Esophagus muscularis mucosa (tissue), 3 donors: ENCODE measurements at regions not wholly inside any gene's neighbourhood (a gene's known extent, or its start where the extent isn't known, plus 50 kb on each side); places are given as distances from the start of the nearest gene placed in this dataset.

Source experiments
- POLR2AphosphoS5 ChIP-seq, 2 donors: sonication (generic); formaldehyde crosslinking; IDR thresholded peaks; one replicate each; pipeline ENCODE4 v1.6.1; 2017; ENCODE audit warnings: antibody characterized with exemption in 2 of 2
- TF ChIP-seq, protein P1 (sequence below), 3 experiments: fragments of 200-600 bp in 2 of 3; fragments of 450-650 bp in 1 of 3; sonication (generic) in 2 of 3; IDR thresholded peaks; one replicate each; pipeline ENCODE4 v1.5.1; 2017 to 2019; ENCODE audit warnings: antibody characterized with exemption in 3 of 3, mild to moderate bottlenecking in 2 of 3, moderate library complexity in 1 of 3

DNA sequence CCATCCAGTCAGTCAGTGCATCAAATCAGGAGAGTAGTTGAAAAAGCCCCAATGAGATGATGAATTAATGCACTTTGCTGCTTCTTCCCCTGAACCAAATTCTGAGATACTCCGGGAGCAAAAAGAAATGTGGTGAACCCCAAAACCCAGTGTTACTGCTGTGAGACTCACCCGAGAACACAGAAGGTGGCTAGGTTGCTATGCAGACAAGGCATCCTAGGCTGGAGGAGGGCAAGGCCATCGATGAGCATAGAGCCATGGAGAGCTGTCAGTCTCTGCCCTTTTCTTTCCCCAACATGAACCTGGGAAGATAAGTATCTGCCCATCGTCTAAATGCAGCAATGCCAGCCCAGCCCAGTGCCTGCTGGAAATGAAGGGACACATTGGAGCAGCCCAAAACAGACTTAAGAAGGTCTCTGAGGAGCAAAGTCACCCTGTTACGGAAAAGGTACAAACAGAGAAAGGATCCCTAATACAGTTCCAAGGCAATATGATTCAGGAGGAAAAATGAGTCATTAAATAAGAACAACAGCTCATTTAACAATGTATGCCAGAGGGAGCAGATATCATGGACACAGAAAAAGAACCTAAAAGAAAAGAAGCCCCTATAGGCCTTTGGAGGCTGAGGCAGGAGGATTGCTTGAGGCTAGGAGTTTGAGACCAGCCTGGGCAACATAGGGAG, 272.0 kb downstream of the FOXO1 start:
- TF ChIP-seq, protein P1, sequence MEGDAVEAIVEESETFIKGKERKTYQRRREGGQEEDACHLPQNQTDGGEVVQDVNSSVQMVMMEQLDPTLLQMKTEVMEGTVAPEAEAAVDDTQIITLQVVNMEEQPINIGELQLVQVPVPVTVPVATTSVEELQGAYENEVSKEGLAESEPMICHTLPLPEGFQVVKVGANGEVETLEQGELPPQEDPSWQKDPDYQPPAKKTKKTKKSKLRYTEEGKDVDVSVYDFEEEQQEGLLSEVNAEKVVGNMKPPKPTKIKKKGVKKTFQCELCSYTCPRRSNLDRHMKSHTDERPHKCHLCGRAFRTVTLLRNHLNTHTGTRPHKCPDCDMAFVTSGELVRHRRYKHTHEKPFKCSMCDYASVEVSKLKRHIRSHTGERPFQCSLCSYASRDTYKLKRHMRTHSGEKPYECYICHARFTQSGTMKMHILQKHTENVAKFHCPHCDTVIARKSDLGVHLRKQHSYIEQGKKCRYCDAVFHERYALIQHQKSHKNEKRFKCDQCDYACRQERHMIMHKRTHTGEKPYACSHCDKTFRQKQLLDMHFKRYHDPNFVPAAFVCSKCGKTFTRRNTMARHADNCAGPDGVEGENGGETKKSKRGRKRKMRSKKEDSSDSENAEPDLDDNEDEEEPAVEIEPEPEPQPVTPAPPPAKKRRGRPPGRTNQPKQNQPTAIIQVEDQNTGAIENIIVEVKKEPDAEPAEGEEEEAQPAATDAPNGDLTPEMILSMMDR (IDR thresholded peaks at IDR 0.05): no peak
- TF ChIP-seq POLR2AphosphoS5 (IDR thresholded peaks at IDR 0.05): no peak
